Right cardiac atrium (tissue), 5 donors: ENCODE measurements at regions not wholly inside any gene's neighbourhood (a gene's known extent, or its start where the extent isn't known, plus 50 kb on each side); places are given as distances from the start of the nearest gene placed in this dataset.

Experiments
- ATAC-seq, 2 donors: fragments of 200-7000 bp; cut with Tn5 transposase; one replicate each; pipeline versions ENCODE4 v1.8.0 to v1.9.1; 2020; ENCODE audit warnings: moderate library complexity in 2 of 2, mild to moderate bottlenecking in 1 of 2
- DNase-seq, 3 donors: peaks; one replicate each; pipeline ENCODE4 v3.0.0-alpha.2; 2020
- H3K27ac ChIP-seq: one replicate; pipeline ENCODE4 v1.5.1; 2013; ENCODE audit warnings: mild to moderate bottlenecking, low read length, control low read depth, moderate library complexity
- H3K27me3 ChIP-seq: one replicate; pipeline ENCODE4 v1.6.1; 2013; ENCODE audit not compliant: control insufficient read depth, insufficient read depth
- H3K4me1 ChIP-seq: one replicate; pipeline ENCODE4 v1.6.1; 2013; ENCODE audit warnings: low read length; ENCODE audit not compliant: control insufficient read depth, insufficient read depth
- H3K4me3 ChIP-seq: one replicate; pipeline ENCODE4 v1.5.1; 2013; ENCODE audit warnings: low read length, control low read depth
- H3K9me3 ChIP-seq: one replicate; pipeline ENCODE4 v1.6.1; 2013; ENCODE audit warnings: low read length; ENCODE audit not compliant: control insufficient read depth
- WGBS: extraction: QIAGEN DNeasy Blood & Tissue Kit; methylation state at CpG from one replicate; pipeline ENCODE4 v1.1.7; 2013; 5-methylcytosine and 5-hydroxymethylcytosine counted together
- intact Hi-C, 4 donors: fragments of 100-400 bp; cut with DNase I; formaldehyde crosslinking; loops; one replicate each; pipeline versions ENCODE4 v1.11.0 to v1.14.0; 2022 to 2023
- donor health status: healthy with polysubstance abuse.
- donor health status: DM: no; HTN: yes; CAD: no.
- donor health status: DM: no; HTN: no; CAD: no.
- donor health status: DM: no; HTN: yes; CAD: no; lungs with severe emphysema.
- donor health status: DM: yes; HTN: yes; CAD: no.

GRCh38 chr1:38137164-38137563 is 90.6 kb upstream of the POU3F1 start:
- H3K27ac ChIP-seq = no peak overlapping the region
- DNase-seq (no peak), ATAC-seq (no peak)
- no peaks in the 10 kb centered on the region for H3K27me3 ChIP-seq
- intact Hi-C loops = no loop called here
- H3K4me1 ChIP-seq = no peaks in the 10 kb centered on the region
- WGBS = 91% methylated on average over 3 of the region's 3 CpGs
- H3K4me3 ChIP-seq = no peak overlapping the region
- H3K9me3 ChIP-seq = no peaks in the 10 kb centered on the region

GRCh38 chr1:38135625-38136414 is 89.2 kb upstream of the POU3F1 start:
- no peak overlapping the region for H3K4me3 ChIP-seq
- no peaks in the 10 kb centered on the region for H3K27me3 ChIP-seq
- H3K4me1 ChIP-seq = no peaks in the 10 kb centered on the region
- WGBS = 46% methylated on average over 24 of the region's 24 CpGs
- intact Hi-C loops = no loop called here
- H3K27ac ChIP-seq = no peak overlapping the region
- ATAC-seq (no peak), DNase-seq (no peak)
- no peaks in the 10 kb centered on the region for H3K9me3 ChIP-seq

GRCh38 chr1:38134294-38134755 is 87.7 kb upstream of the POU3F1 start:
- WGBS = 9% methylated on average over 22 of the region's 22 CpGs
- no peak for DNase-seq
- ATAC-seq = no peak
- Histone ChIP-seq H3K27me3 (no peaks in the 10 kb centered on the region), H3K27ac (no peak overlapping the region), H3K4me1 (no peaks in the 10 kb centered on the region), H3K4me3 (no peak overlapping the region), H3K9me3 (no peaks in the 10 kb centered on the region)
- intact Hi-C loops = no loop called here

- Histone ChIP-seq H3K9me3 (no peaks in the 10 kb centered on the region), H3K4me3 (no peak overlapping the region), H3K4me1 (no peaks in the 10 kb centered on the region), H3K27ac (no peak overlapping the region), H3K27me3 (no peaks in the 10 kb centered on the region)
- intact Hi-C loops = no loop called here
- WGBS = 17% methylated on average over 27 of the region's 27 CpGs
- ATAC-seq = peak in 1 of 2 donors; percentile 30
- DNase-seq = no peak
These were observed 87.2 kb upstream of the POU3F1 start for GRCh38 chr1:38133756-38134155.

- ATAC-seq = no peak
These were observed 86.7 kb upstream of the POU3F1 start for GRCh38 chr1:38133304-38133703.

GRCh38 chr1:38132681-38133080 is 86.1 kb upstream of the POU3F1 start:
- Histone ChIP-seq H3K4me3 (no peak overlapping the region), H3K4me1 (no peaks in the 10 kb centered on the region), H3K27me3 (no peaks in the 10 kb centered on the region), H3K27ac (no peak overlapping the region), H3K9me3 (no peaks in the 10 kb centered on the region)
- ATAC-seq (no peak), DNase-seq (no peak)
- WGBS = 92% methylated on average over 6 of the region's 6 CpGs
- intact Hi-C loops = no loop called here

More at GRCh38 chr1:38133304-38133703, 86.7 kb upstream of the POU3F1 start:
- DNase-seq = no peak
- Histone ChIP-seq H3K27me3 (no peaks in the 10 kb centered on the region), H3K4me3 (no peak overlapping the region), H3K27ac (no peak overlapping the region), H3K9me3 (no peaks in the 10 kb centered on the region), H3K4me1 (no peaks in the 10 kb centered on the region)
- whole genome bisulfite sequencing = 64% methylated on average over 7 of the region's 7 CpGs
- intact Hi-C loops = no loop called here

- no peak for ATAC-seq
- no peak overlapping the region for H3K27ac ChIP-seq
- 74% methylated on average over 6 of the region's 6 CpGs for WGBS
- intact Hi-C loops = no loop called here
- H3K4me1 ChIP-seq = peaks cover 2% of the 10 kb centered on the region
- no peak for DNase-seq
- H3K27me3 ChIP-seq = no peaks in the 10 kb centered on the region
- no peak overlapping the region for H3K4me3 ChIP-seq
- no peaks in the 10 kb centered on the region for H3K9me3 ChIP-seq
These were observed 84.5 kb upstream of the POU3F1 start for GRCh38 chr1:38131024-38131585.

GRCh38 chr1:38129971-38130370 is 83.4 kb upstream of the POU3F1 start:
- intact Hi-C loops = no loop called here
- no peaks in the 10 kb centered on the region for H3K27me3 ChIP-seq
- WGBS = 75% methylated on average over 2 of the region's 2 CpGs
- ATAC-seq (no peak), DNase-seq (no peak)
- H3K4me3 ChIP-seq = no peak overlapping the region
- H3K9me3 ChIP-seq = no peaks in the 10 kb centered on the region
- peaks cover 2% of the 10 kb centered on the region for H3K4me1 ChIP-seq
- no peak overlapping the region for H3K27ac ChIP-seq

- no peak for ATAC-seq
- DNase-seq = no peak
- H3K4me3 ChIP-seq = no peak overlapping the region
- H3K27me3 ChIP-seq = no peaks in the 10 kb centered on the region
- intact Hi-C loops = no loop called here
- WGBS = 86% methylated on average over 5 of the region's 5 CpGs
- H3K9me3 ChIP-seq = no peaks in the 10 kb centered on the region
- no peak overlapping the region for H3K27ac ChIP-seq
- H3K4me1 ChIP-seq = peaks cover 2% of the 10 kb centered on the region
These were observed 82.9 kb upstream of the POU3F1 start for GRCh38 chr1:38129473-38129872.

- no peak overlapping the region for H3K4me3 ChIP-seq
- intact Hi-C loops = no loop called here
- no peaks in the 10 kb centered on the region for H3K9me3 ChIP-seq
- DNase-seq (no peak), ATAC-seq (no peak)
- H3K27me3 ChIP-seq = no peaks in the 10 kb centered on the region
- 87% methylated on average over 9 of the region's 9 CpGs for WGBS
- peaks cover 2% of the 10 kb centered on the region for H3K4me1 ChIP-seq
- no peak overlapping the region for H3K27ac ChIP-seq
These were observed 82.4 kb upstream of the POU3F1 start for GRCh38 chr1:38128926-38129453.

GRCh38 chr1:38128511-38128910 is 81.9 kb upstream of the POU3F1 start:
- WGBS = 80% methylated on average over 2 of the region's 2 CpGs
- Histone ChIP-seq H3K9me3 (no peaks in the 10 kb centered on the region), H3K27me3 (no peaks in the 10 kb centered on the region), H3K4me1 (peaks cover 2% of the 10 kb centered on the region), H3K27ac (no peak overlapping the region), H3K4me3 (no peak overlapping the region)
- intact Hi-C loops = no loop called here
- DNase-seq (no peak), ATAC-seq (no peak)
